Kidney (tissue), 13 donors: ENCODE measurements at regions not wholly inside any gene's neighbourhood (a gene's known extent, or its start where the extent isn't known, plus 50 kb on each side); places are given as distances from the start of the nearest gene placed in this dataset.
A peak's percentile ranks its signal among the peaks of the same experiment; 100 is the strongest.

ENCODE experiments used
- DNase-seq, 5 donors: peaks; one replicate each; pipeline ENCODE4 v3.0.0-alpha.2; 2013 to 2020
- FAIRE-seq: peaks from 2 replicates; lab custom pipeline; 2012; peaks lifted over from hg19 to GRCh38; lab: Jason Lieb, UNC
- H3K27ac ChIP-seq, 2 donors: one replicate each; pipeline ENCODE4 v1.7.0; 2013; ENCODE audit warnings: low read depth in 2 of 2, low read length in 2 of 2, inconsistent platforms in 1 of 2
- H3K27me3 ChIP-seq: one replicate; pipeline ENCODE4 v1.7.1; 2013; ENCODE audit warnings: low read length, inconsistent platforms; ENCODE audit not compliant: control insufficient read depth, insufficient read depth
- H3K36me3 ChIP-seq, 3 donors: one replicate each; pipeline versions ENCODE4 v1.7.0 to v1.7.1; 2013; ENCODE audit warnings: low read length in 3 of 3, control low read depth in 1 of 3, inconsistent platforms in 1 of 3; ENCODE audit not compliant: insufficient read depth in 3 of 3, control insufficient read depth in 2 of 3
- H3K4me1 ChIP-seq, 3 donors: one replicate each; pipeline versions ENCODE4 v1.7.0 to v1.7.1; 2013; ENCODE audit warnings: low read length in 3 of 3, inconsistent platforms in 1 of 3, low read depth in 1 of 3; ENCODE audit not compliant: control insufficient read depth in 2 of 3, insufficient read depth in 2 of 3
- H3K4me3 ChIP-seq, 3 donors: one replicate each; pipeline versions ENCODE4 v1.7.0 to v1.8.1; 2013; ENCODE audit warnings: low read length in 3 of 3, control low read depth in 1 of 3, inconsistent platforms in 1 of 3
- H3K9ac ChIP-seq, 3 donors: one replicate each; pipeline versions ENCODE4 v1.7.0 to v1.7.1; 2013; ENCODE audit warnings: low read length in 3 of 3, control low read depth in 1 of 3, inconsistent platforms in 1 of 3
- H3K9me3 ChIP-seq, 3 donors: one replicate each; pipeline versions ENCODE4 v1.7.0 to v1.7.1; 2013; ENCODE audit warnings: low read length in 3 of 3, control low read depth in 1 of 3, inconsistent platforms in 1 of 3; ENCODE audit not compliant: control insufficient read depth in 2 of 3, insufficient read depth in 1 of 3
- CTCF ChIP-seq: IDR thresholded peaks from 3 replicates; pipeline ENCODE4 v1.5.1; 2012; ENCODE audit warnings: mild to moderate bottlenecking, moderate library complexity, borderline replicate concordance; ENCODE audit not compliant: insufficient read depth; ENCODE audit errors: extremely low read depth
- intact Hi-C: fragments of 100-400 bp; cut with DNase I; formaldehyde crosslinking; loops from one replicate; pipeline ENCODE4 v1.11.1; 2022
- donor health status: control.
- donor health status: control.
- donor health status: control.
- donor health status: control.
- donor health status: control.
- donor health status: DM: yes; HTN: yes; CAD: no.
- donor health status: Normal renal cell carcinoma (clear cell type).

- H3K4me1 ChIP-seq = peaks cover 0 to 4% (median 0%) of the 10 kb centered on the region in 3 donors
- H3K9me3 ChIP-seq = no peaks in the 10 kb centered on the region
- no peak for FAIRE-seq
- peak overlapping the region; percentile 28 to 52 (median 51) for H3K4me3 ChIP-seq
- peak; percentile 56 to 77 (median 70) for DNase-seq
- no peak overlapping the region for H3K9ac ChIP-seq
- intact Hi-C loops = no loop called here
- no peaks in the 10 kb centered on the region for H3K36me3 ChIP-seq
- TF ChIP-seq CTCF = no peak
- H3K27me3 ChIP-seq = peaks cover 3% of the 10 kb centered on the region
- no peak overlapping the region for H3K27ac ChIP-seq
Measured at GRCh38 chr2:118774458-118775133, 72.9 kb downstream of the EN1 start.

GRCh38 chr2:118773826-118774225 is 73.6 kb downstream of the EN1 start:
- H3K27ac ChIP-seq = no peak overlapping the region
- H3K9ac ChIP-seq = no peak overlapping the region
- no peak for DNase-seq
- H3K27me3 ChIP-seq = peaks cover 3% of the 10 kb centered on the region
- intact Hi-C loops = no loop called here
- no peaks in the 10 kb centered on the region for H3K9me3 ChIP-seq
- no peak for FAIRE-seq
- TF ChIP-seq CTCF = no peak
- H3K36me3 ChIP-seq = no peaks in the 10 kb centered on the region
- H3K4me1 ChIP-seq = peaks cover 0 to 4% (median 0%) of the 10 kb centered on the region in 3 donors
- no peak overlapping the region for H3K4me3 ChIP-seq

GRCh38 chr2:118772487-118773200 is 74.8 kb downstream of the EN1 start:
- TF ChIP-seq CTCF = no peak
- no peak for DNase-seq
- no peak for FAIRE-seq
- Histone ChIP-seq H3K9me3 (no peaks in the 10 kb centered on the region), H3K27ac (no peak overlapping the region), H3K4me1 (peaks cover 0 to 4% (median 0%) of the 10 kb centered on the region in 3 donors), H3K4me3 (no peak overlapping the region), H3K9ac (no peak overlapping the region), H3K27me3 (peaks cover 3% of the 10 kb centered on the region), H3K36me3 (no peaks in the 10 kb centered on the region)
- intact Hi-C loops = no loop called here
